GM12891 (cell line): ENCODE measurements at regions not wholly inside any gene's neighbourhood (a gene's known extent, or its start where the extent isn't known, plus 50 kb on each side); places are given as distances from the start of the nearest gene placed in this dataset.
"Not testable (repeated sequence)": the region's sequence is repeated elsewhere in the genome, so short reads cannot be mapped to it uniquely, and the experiment has no call there.

Source experiments
- DNase-seq: peaks from one replicate; pipeline ENCODE4 v3.0.0; 2011; ENCODE audit warnings: low spot score; ENCODE audit not compliant: insufficient read length
- FAIRE-seq: peaks from 2 replicates; lab custom pipeline; 2011; peaks lifted over from hg19 to GRCh38; lab: Jason Lieb, UNC
- PAX5 ChIP-seq: IDR thresholded peaks from 2 replicates; pipeline ENCODE4 v1.6.1; 2011; ENCODE audit warnings: low read length, moderate library complexity, mild to moderate bottlenecking; ENCODE audit not compliant: insufficient read depth, severe bottlenecking
- POLR2A ChIP-seq: IDR thresholded peaks from 2 replicates; pipeline ENCODE4 v1.6.1; 2011; ENCODE audit warnings: low read depth, low read length, control low read depth
- POLR2AphosphoS5 ChIP-seq: IDR thresholded peaks from 2 replicates; pipeline ENCODE4 v1.6.1; 2011; ENCODE audit warnings: low read depth, low read length, control low read depth
- POU2F2 ChIP-seq: IDR thresholded peaks from 2 replicates; pipeline ENCODE4 v1.6.1; 2011; ENCODE audit warnings: low read depth, mild to moderate bottlenecking, control low read depth, low read length, moderate library complexity
- SPI1 ChIP-seq: IDR thresholded peaks from 2 replicates; pipeline ENCODE4 v1.6.1; 2011; ENCODE audit warnings: low read depth, low read length, control low read depth
- TAF1 ChIP-seq: IDR thresholded peaks from 2 replicates; pipeline ENCODE4 v1.6.1; 2011; ENCODE audit warnings: low read depth, low read length, control low read depth

DNA sequence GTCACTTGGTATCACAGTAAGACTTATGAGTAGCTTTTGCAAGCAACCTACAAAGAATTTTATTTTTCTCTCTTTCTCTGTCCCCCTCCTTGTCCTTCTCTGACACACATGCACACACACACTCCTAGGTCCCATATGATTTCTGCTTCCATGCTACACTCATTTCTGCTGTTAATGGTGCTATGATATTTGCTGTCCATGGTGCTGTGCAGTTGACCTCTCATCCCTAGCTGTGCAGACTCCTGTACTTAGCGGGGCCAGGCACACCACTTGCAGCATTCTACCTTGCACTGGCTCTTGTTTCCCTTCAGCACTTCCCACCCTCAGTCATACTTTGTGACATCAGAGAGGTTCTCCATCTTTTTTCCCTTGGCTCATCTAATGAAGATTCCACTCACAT lies 158.9 kb upstream of the CNTNAP4 start:
- DNase-seq (no peak), FAIRE-seq (no peak)
- TF ChIP-seq POLR2AphosphoS5: no peak

- DNase-seq (no peak), FAIRE-seq (no peak)
- TF ChIP-seq PAX5 (no peak), POLR2AphosphoS5 (no peak), SPI1 (no peak), POU2F2 (no peak), TAF1 (no peak), POLR2A (no peak)
Measured at GRCh38 chr16:76121636-76122035, 155.6 kb upstream of the CNTNAP4 start.

- TF ChIP-seq POLR2A: no peak
- no peak for TF ChIP-seq TAF1
- DNase-seq: no peak
- FAIRE-seq: no peak
Measured at GRCh38 chr16:76123966-76124365, 153.2 kb upstream of the CNTNAP4 start.

DNA sequence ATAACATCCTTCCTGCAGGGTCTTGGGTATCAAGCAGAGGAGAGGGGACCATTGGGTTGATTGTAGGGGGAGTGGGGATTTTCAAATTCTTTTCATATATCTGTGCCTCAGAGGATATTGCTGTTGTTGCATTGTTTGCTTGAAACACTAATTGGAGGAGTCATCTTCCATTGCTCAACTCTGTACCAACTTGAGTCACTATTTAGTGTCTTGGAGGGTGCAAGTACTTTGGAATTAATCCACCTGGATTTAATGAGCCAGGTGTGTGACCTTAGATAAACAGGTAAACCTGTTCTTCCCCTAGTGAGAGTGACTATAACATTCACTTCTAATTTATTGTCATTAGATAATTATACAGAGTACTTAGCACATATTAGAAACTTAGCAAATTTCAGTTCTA lies 151.3 kb upstream of the CNTNAP4 start:
- FAIRE-seq (no peak), DNase-seq (no peak)
- TF ChIP-seq TAF1: no peak
- no peak for TF ChIP-seq POLR2A
- no peak for TF ChIP-seq POU2F2
- TF ChIP-seq POLR2AphosphoS5: no peak
- TF ChIP-seq SPI1: no peak

GRCh38 chr16:76138056-76138455 lies 139.1 kb upstream of the CNTNAP4 start:
- not testable (repeated sequence) for DNase-seq, FAIRE-seq

GRCh38 chr16:76157629-76158028 lies 119.6 kb upstream of the CNTNAP4 start:
- TF ChIP-seq PAX5: no peak
- no peak for TF ChIP-seq POLR2A
- TF ChIP-seq POLR2AphosphoS5: no peak
- no peak for TF ChIP-seq POU2F2
- TF ChIP-seq TAF1: no peak
- no peak for TF ChIP-seq SPI1
- FAIRE-seq (no peak), DNase-seq (no peak)

DNA sequence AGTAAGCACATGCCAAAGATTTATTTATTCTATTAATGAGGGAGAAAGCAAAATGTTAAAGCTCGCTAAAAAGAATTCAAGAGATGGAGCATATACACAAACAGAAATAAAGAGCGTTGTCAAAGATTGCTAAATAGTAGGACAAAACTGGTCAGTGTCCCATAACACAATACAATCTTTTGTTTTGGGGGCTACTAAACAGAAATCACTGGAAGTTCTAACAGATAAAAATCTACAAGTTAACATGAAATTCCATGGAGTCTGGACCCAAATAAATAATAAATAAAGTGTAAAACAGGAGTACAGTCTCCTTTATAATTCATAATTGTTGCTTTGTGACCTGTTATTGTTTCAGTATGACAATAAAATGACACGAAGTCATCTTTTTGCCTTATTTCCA lies 115.2 kb upstream of the CNTNAP4 start:
- FAIRE-seq: no peak
- TF ChIP-seq POLR2A (no peak), PAX5 (no peak), SPI1 (no peak), POU2F2 (no peak), POLR2AphosphoS5 (no peak), TAF1 (no peak)

GRCh38 chr16:76164970-76165558 lies 112.1 kb upstream of the CNTNAP4 start:
- no peak for TF ChIP-seq POU2F2
- TF ChIP-seq POLR2A: no peak
- TF ChIP-seq SPI1: peak; percentile 91
- TF ChIP-seq PAX5: no peak
- no peak for TF ChIP-seq POLR2AphosphoS5
- no peak for TF ChIP-seq TAF1
- FAIRE-seq: no peak
- no peak for DNase-seq

More for the DNA sequence above, 115.2 kb upstream of the CNTNAP4 start:
- no peak for DNase-seq

GRCh38 chr16:76175718-76176117 lies 101.5 kb upstream of the CNTNAP4 start:
- DNase-seq (no peak), FAIRE-seq (no peak)
- TF ChIP-seq SPI1 (no peak), PAX5 (no peak)

- TF ChIP-seq PAX5: no peak
- no peak for TF ChIP-seq POU2F2
- no peak for TF ChIP-seq POLR2AphosphoS5
- peak; percentile 84 for TF ChIP-seq SPI1
- DNase-seq (no peak), FAIRE-seq (no peak)
Measured at GRCh38 chr16:76176153-76176552, 101.0 kb upstream of the CNTNAP4 start.

GRCh38 chr16:76176616-76177015 lies 100.6 kb upstream of the CNTNAP4 start:
- TF ChIP-seq PAX5 (no peak), POLR2A (no peak), SPI1 (no peak), POLR2AphosphoS5 (no peak), TAF1 (no peak), POU2F2 (no peak)
- DNase-seq (no peak), FAIRE-seq (no peak)
